ENCODE measurements at regions not wholly inside any gene's neighbourhood (a gene's known extent, or its start where the extent isn't known, plus 50 kb on each side); places are given as distances from the start of the nearest gene placed in this dataset.

DNA sequence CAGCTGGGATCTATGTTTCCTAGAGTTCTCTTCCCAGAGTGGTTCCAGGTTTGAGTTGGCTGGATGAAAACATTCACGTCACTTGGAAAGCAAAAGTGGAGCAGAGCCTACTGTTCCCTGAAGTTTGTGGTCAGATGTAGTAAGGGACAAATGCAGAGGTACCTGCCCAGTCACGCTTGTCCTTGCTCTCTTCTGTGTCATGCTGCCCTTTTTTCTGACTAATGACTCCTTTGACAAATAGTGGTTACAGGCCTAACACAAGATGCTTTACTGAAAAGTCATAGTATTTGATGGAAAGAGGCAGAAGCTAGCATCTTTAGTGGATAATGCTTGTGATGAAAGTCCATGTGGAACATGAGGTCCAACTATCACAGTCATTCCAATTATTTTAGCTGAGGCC is 881.4 kb upstream of the B3GALT2 start:
- no peak for TF ChIP-seq OSR1 (CRISPR knock-in tag; IDR thresholded peaks at IDR 0.05)
- TF ChIP-seq ZFP3 (CRISPR knock-in tag; IDR thresholded peaks at IDR 0.05) = no peak
- no peak for TF ChIP-seq SNAI2 (CRISPR knock-in tag; IDR thresholded peaks at IDR 0.05)
- TF ChIP-seq TCF4 (CRISPR knock-in tag; IDR thresholded peaks at IDR 0.05; ENCODE audit: borderline replicate concordance) = no peak
- TF ChIP-seq, protein P1, sequence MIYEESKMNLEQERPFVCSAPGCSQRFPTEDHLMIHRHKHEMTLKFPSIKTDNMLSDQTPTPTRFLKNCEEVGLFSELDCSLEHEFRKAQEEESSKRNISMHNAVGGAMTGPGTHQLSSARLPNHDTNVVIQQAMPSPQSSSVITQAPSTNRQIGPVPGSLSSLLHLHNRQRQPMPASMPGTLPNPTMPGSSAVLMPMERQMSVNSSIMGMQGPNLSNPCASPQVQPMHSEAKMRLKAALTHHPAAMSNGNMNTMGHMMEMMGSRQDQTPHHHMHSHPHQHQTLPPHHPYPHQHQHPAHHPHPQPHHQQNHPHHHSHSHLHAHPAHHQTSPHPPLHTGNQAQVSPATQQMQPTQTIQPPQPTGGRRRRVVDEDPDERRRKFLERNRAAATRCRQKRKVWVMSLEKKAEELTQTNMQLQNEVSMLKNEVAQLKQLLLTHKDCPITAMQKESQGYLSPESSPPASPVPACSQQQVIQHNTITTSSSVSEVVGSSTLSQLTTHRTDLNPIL (CRISPR knock-in tag; IDR thresholded peaks at IDR 0.05; ENCODE audit: low read depth) = no peak
